ENCODE measurements at regions not wholly inside any gene's neighbourhood (a gene's known extent, or its start where the extent isn't known, plus 50 kb on each side); places are given as distances from the start of the nearest gene placed in this dataset.

GRCh38 chr13:18232994-18233782 lies 948.4 kb downstream of the TUBA3C start:
- TF ChIP-seq CTCF (conservative IDR thresholded peaks at IDR 0.05; ENCODE audit: low read length) (no peak), EZH2phosphoT487 (IDR thresholded peaks at IDR 0.05; ENCODE audit: borderline replicate concordance, low read depth, low read length) (no peak)
